H1 (cell line): ENCODE measurements at regions not wholly inside any gene's neighbourhood (a gene's known extent, or its start where the extent isn't known, plus 50 kb on each side); places are given as distances from the start of the nearest gene placed in this dataset.

Experiments
- CTCF ChIA-PET: fragments of 300-600 bp; sonication (Branson Sonifier 250); formaldehyde crosslinking; loops from one replicate; lab custom pipeline; 2021; ENCODE audit not compliant: partially characterized antibody; lab: Charles Lee
- POLR2A ChIA-PET: fragments of 300-600 bp; sonication (Branson Sonifier 250); formaldehyde crosslinking; loops from one replicate; lab custom pipeline; 2021; ENCODE audit warnings: inconsistent platforms; ENCODE audit not compliant: partially characterized antibody; lab: Charles Lee
- DNase-seq, 2 experiments: peaks; one replicate each; pipeline versions ENCODE4 v3.0.0 to v3.0.0-alpha.2; 2010 to 2022; ENCODE audit warnings: low spot score in 2 of 2, low read depth in 1 of 2, mixed read lengths in 1 of 2
- FAIRE-seq: peaks from 2 replicates; lab custom pipeline; 2011; peaks lifted over from hg19 to GRCh38; lab: Jason Lieb, UNC
- H2AFZ ChIP-seq: 2 replicates; pipeline ENCODE4 v1.8.1; 2012; ENCODE audit warnings: low read length, inconsistent platforms
- H2AK5ac ChIP-seq: 2 replicates; pipeline ENCODE4 v1.6.1; 2013; ENCODE audit warnings: low read depth, low read length
- H2BK120ac ChIP-seq: replicated peaks from 2 replicates; pipeline ENCODE3; 2013; ENCODE audit warnings: low read depth, low read length, inconsistent platforms
- H2BK12ac ChIP-seq: 2 replicates; pipeline ENCODE4 v1.6.1; 2013; ENCODE audit warnings: low read depth, low read length
- H2BK15ac ChIP-seq: 2 replicates; pipeline ENCODE4 v1.6.1; 2013; ENCODE audit warnings: low read length
- H2BK20ac ChIP-seq: 2 replicates; pipeline ENCODE4 v1.6.1; 2013; ENCODE audit warnings: low read length
- H2BK5ac ChIP-seq: 2 replicates; pipeline ENCODE4 v1.6.1; 2013; ENCODE audit warnings: low read depth, low read length
- H3K14ac ChIP-seq: 2 replicates; pipeline ENCODE4 v1.6.1; 2013; ENCODE audit warnings: inconsistent platforms; ENCODE audit not compliant: insufficient read length
- H3K18ac ChIP-seq: 2 replicates; pipeline ENCODE4 v1.6.1; 2013; ENCODE audit warnings: low read length; ENCODE audit errors: extremely low read depth
- H3K23ac ChIP-seq: 2 replicates; pipeline ENCODE4 v1.6.1; 2013; ENCODE audit warnings: inconsistent platforms; ENCODE audit not compliant: insufficient read length
- H3K23me2 ChIP-seq: 2 replicates; pipeline ENCODE4 v1.6.1; 2013; ENCODE audit warnings: low read depth, low read length
- H3K27ac ChIP-seq: 2 replicates; pipeline ENCODE4 v1.6.1; 2011; ENCODE audit warnings: low read depth, low read length, inconsistent platforms
- H3K27me3 ChIP-seq, 4 experiments: replicated peaks in 1 of 4; 1 replicate in 1 of 4; 2 replicates in 3 of 4; pipeline versions ENCODE4 v1.6.1 to v1.8.1; 2011 to 2013; ENCODE audit warnings: low read length in 3 of 4, mild to moderate bottlenecking in 3 of 4, inconsistent platforms in 2 of 4, mixed read lengths in 2 of 4, moderate library complexity in 1 of 4; ENCODE audit not compliant: control insufficient read depth in 3 of 4, insufficient read depth in 3 of 4; ENCODE audit errors: extremely low read depth in 1 of 4
- H3K36me3 ChIP-seq, 4 experiments: 2 replicates each; pipeline versions ENCODE4 v1.6.1 to v1.8.1; 2011 to 2013; ENCODE audit warnings: mild to moderate bottlenecking in 4 of 4, low read length in 3 of 4, moderate library complexity in 2 of 4, control low read depth in 1 of 4, inconsistent platforms in 1 of 4; ENCODE audit not compliant: insufficient read depth in 4 of 4, control insufficient read depth in 2 of 4
- H3K4ac ChIP-seq: replicated peaks from 2 replicates; pipeline ENCODE3; 2013; ENCODE audit warnings: low read length, low read depth, mixed read lengths, inconsistent platforms; ENCODE audit not compliant: insufficient read length
- H3K4me1 ChIP-seq, 4 experiments: replicated peaks in 1 of 4; 1 replicate in 1 of 4; 2 replicates in 3 of 4; pipeline versions ENCODE4 v1.6.1 to v1.8.1; 2011 to 2013; ENCODE audit warnings: low read length in 3 of 4, inconsistent platforms in 2 of 4, mixed read lengths in 1 of 4; ENCODE audit not compliant: insufficient read depth in 4 of 4, control insufficient read depth in 3 of 4
- H3K4me2 ChIP-seq, 2 experiments: 2 replicates each; pipeline versions ENCODE4 v1.6.1 to v1.8.1; 2011 to 2013; ENCODE audit warnings: low read depth in 2 of 2, low read length in 2 of 2, control low read depth in 1 of 2, inconsistent platforms in 1 of 2, mild to moderate bottlenecking in 1 of 2; ENCODE audit not compliant: insufficient read depth in 1 of 2
- H3K4me3 ChIP-seq, 4 experiments: fragments of 200-600, 300-600 bp in 1 of 4; sonication (generic), shearing (Covaris generic), sonication (Bioruptor Twin) in 1 of 4; 2 replicates each; pipeline versions ENCODE4 v1.5.1 to v1.8.1; 2011 to 2016; ENCODE audit warnings: low read length in 4 of 4, low read depth in 3 of 4, control low read depth in 2 of 4, inconsistent platforms in 2 of 4, mild to moderate bottlenecking in 2 of 4, mixed read lengths in 1 of 4, moderate library complexity in 1 of 4; ENCODE audit not compliant: insufficient read depth in 2 of 4; ENCODE audit errors: extremely low read depth in 1 of 4
- H3K56ac ChIP-seq: replicated peaks from 2 replicates; pipeline ENCODE3; 2013; ENCODE audit warnings: low read depth, mild to moderate bottlenecking, mixed read lengths, low read length, inconsistent platforms; ENCODE audit not compliant: insufficient read length
- H3K79me1 ChIP-seq: 2 replicates; pipeline ENCODE4 v1.6.1; 2013; ENCODE audit warnings: low read depth, low read length, control low read depth
- H3K79me2 ChIP-seq, 2 experiments: 2 replicates each; pipeline versions ENCODE4 v1.6.1 to v1.8.1; 2012 to 2013; ENCODE audit warnings: low read length in 2 of 2, mild to moderate bottlenecking in 2 of 2, inconsistent platforms in 1 of 2; ENCODE audit not compliant: insufficient read depth in 2 of 2, control insufficient read depth in 1 of 2
- H3K9ac ChIP-seq, 4 experiments: replicated peaks in 1 of 4; 1 replicate in 1 of 4; 2 replicates in 3 of 4; pipeline versions ENCODE4 v1.6.1 to v1.8.1; 2011 to 2013; ENCODE audit warnings: low read depth in 3 of 4, low read length in 3 of 4, control low read depth in 2 of 4, mild to moderate bottlenecking in 2 of 4, moderate library complexity in 2 of 4, inconsistent platforms in 1 of 4; ENCODE audit errors: extremely low read depth in 1 of 4
- H3K9me3 ChIP-seq, 2 experiments: 2 replicates each; pipeline versions ENCODE4 v1.6.1 to v1.8.1; 2012 to 2013; ENCODE audit warnings: mild to moderate bottlenecking in 2 of 2, moderate library complexity in 2 of 2, control low read depth in 1 of 2, inconsistent platforms in 1 of 2, low read depth in 1 of 2, low read length in 1 of 2, mixed read lengths in 1 of 2; ENCODE audit not compliant: insufficient read depth in 2 of 2
- H4K20me1 ChIP-seq, 2 experiments: replicated peaks in 1 of 2; 2 replicates each; pipeline versions ENCODE3 to v1.8.1; 2011 to 2013; ENCODE audit warnings: inconsistent platforms in 2 of 2, low read length in 2 of 2, mild to moderate bottlenecking in 1 of 2; ENCODE audit not compliant: insufficient read depth in 2 of 2, control insufficient read depth in 1 of 2
- H4K5ac ChIP-seq: 2 replicates; pipeline ENCODE4 v1.6.1; 2013; ENCODE audit warnings: low read length, low read depth, mixed read lengths, inconsistent platforms; ENCODE audit not compliant: insufficient read length
- H4K8ac ChIP-seq: 2 replicates; pipeline ENCODE4 v1.8.0; 2013; ENCODE audit warnings: mild to moderate bottlenecking, moderate library complexity, low read length, inconsistent platforms; ENCODE audit not compliant: insufficient read depth; ENCODE audit errors: extremely low read depth
- H4K91ac ChIP-seq: replicated peaks from 2 replicates; pipeline ENCODE3; 2013; ENCODE audit warnings: low read length, mixed read lengths, inconsistent platforms; ENCODE audit not compliant: insufficient read length
- HDAC2 ChIP-seq, 2 experiments: fragments of 300-600 bp in 1 of 2; sonication (generic) in 1 of 2; IDR thresholded peaks; 2 replicates each; pipeline ENCODE4 v1.6.1; 2011 to 2012; ENCODE audit warnings: low read depth in 2 of 2, low read length in 2 of 2, mild to moderate bottlenecking in 2 of 2, moderate library complexity in 2 of 2, borderline replicate concordance in 1 of 2, inconsistent platforms in 1 of 2
- NRF1 ChIP-seq: IDR thresholded peaks from 2 replicates; pipeline ENCODE4 v1.6.1; 2011; ENCODE audit warnings: mild to moderate bottlenecking, low read depth, low read length, improper control_type of control experiment
- RBBP5 ChIP-seq: IDR thresholded peaks from 2 replicates; pipeline ENCODE4 v1.7.1; 2012; ENCODE audit warnings: low read depth, mild to moderate bottlenecking, inconsistent platforms, low read length, moderate library complexity, borderline replicate concordance
- RFX5 ChIP-seq: IDR thresholded peaks from 2 replicates; pipeline ENCODE4 v1.6.1; 2011; ENCODE audit warnings: low read depth, low read length, improper control_type of control experiment, borderline replicate concordance
- SP4 ChIP-seq: IDR thresholded peaks from 2 replicates; pipeline ENCODE4 v1.6.1; 2012; ENCODE audit warnings: low read length, inconsistent platforms
- USF2 ChIP-seq: IDR thresholded peaks from 2 replicates; pipeline ENCODE4 v1.6.1; 2011; ENCODE audit warnings: low read length, improper control_type of control experiment
- WGBS, 2 experiments: shearing (Covaris generic) in 1 of 2; methylation state at CpG; one replicate each; pipeline versions ENCODE4 v1.1.6 to v1.1.7; 2013 to 2015; ENCODE audit warnings: low lambda C conversion rate in 2 of 2, mixed read lengths in 2 of 2, inconsistent platforms in 1 of 2, low coverage in 1 of 2, missing lambda C conversion rate in 1 of 2; ENCODE audit not compliant: insufficient replicate concordance in 2 of 2, insufficient coverage in 1 of 2, insufficient read length in 1 of 2; ENCODE audit errors: extremely low coverage in 1 of 2, missing lambda C conversion rate in 1 of 2; 5-methylcytosine and 5-hydroxymethylcytosine counted together

GRCh38 chr10:4527281-4527970 is 298.6 kb upstream of the AKR1E2 start:
- no peak overlapping the region for H2BK15ac ChIP-seq

More at GRCh38 chr10:4527281-4527970, 298.6 kb upstream of the AKR1E2 start:
- FAIRE-seq, result no peak
- Histone ChIP-seq H3K4me2 (no peak overlapping the region), H4K5ac (no peak overlapping the region), H3K14ac (no peak overlapping the region), H3K27ac (no peak overlapping the region), H2AFZ (no peak overlapping the region), H3K4me1 (no peaks in the 10 kb centered on the region), H3K4me3 (no peak overlapping the region), H4K91ac (no peak overlapping the region), H3K79me2 (no peaks in the 10 kb centered on the region), H3K4ac (no peak overlapping the region), H3K23ac (no peak overlapping the region), H2BK120ac (no peak overlapping the region), H4K20me1 (no peaks in the 10 kb centered on the region), H3K9me3 (no peaks in the 10 kb centered on the region), H3K79me1 (no peaks in the 10 kb centered on the region), H2BK5ac (no peak overlapping the region), H3K36me3 (no peaks in the 10 kb centered on the region), H2AK5ac (no peak overlapping the region), H2BK12ac (no peak overlapping the region), H3K23me2 (no peaks in the 10 kb centered on the region), H2BK20ac (no peak overlapping the region), H3K27me3 (no peaks in the 10 kb centered on the region), H4K8ac (no peak overlapping the region; the same call in 1 of the 2 replicates), H3K9ac (no peak overlapping the region), H3K56ac (no peak overlapping the region), H3K18ac (no peak overlapping the region)
- WGBS, 2 experiments, result 85% methylated on average over 7 of the region's 7 CpGs; no CpG with 5 or more reads in 1 of the 2 experiments
- POLR2A ChIA-PET, result no interaction called here
- CTCF ChIA-PET, result no interaction called here
- no peak for TF ChIP-seq SP4
- no peak for TF ChIP-seq RFX5
- TF ChIP-seq NRF1, result no peak
- TF ChIP-seq USF2, result no peak
- TF ChIP-seq RBBP5, result no peak
- no peak for TF ChIP-seq HDAC2 (IDR thresholded peaks at IDR 0.05; ENCODE audit: borderline replicate concordance in 1 of 2, low read depth in 2 of 2, low read length in 2 of 2)
- no peak for DNase-seq
